ENCODE measurements at regions not wholly inside any gene's neighbourhood (a gene's known extent, or its start where the extent isn't known, plus 50 kb on each side); places are given as distances from the start of the nearest gene placed in this dataset.

GRCh38 chr1:38708701-38709258 is 150.8 kb downstream of the RRAGC start:
- no peak overlapping the region for H2AFZ ChIP-seq (ENCODE audit: low read depth, low read length)
- BruUV-seq (replicated peaks): no TSS peak
- H3K9me3 ChIP-seq (replicated peaks; ENCODE audit: control insufficient read depth, insufficient read depth, low read length): no peaks in the 10 kb centered on the region
- H3K4me2 ChIP-seq (ENCODE audit: insufficient read depth, low read length): no peak overlapping the region
- intact Hi-C loops (cut with micrococcal nuclease): no loop called here
- no peaks in the 10 kb centered on the region for H3K4me1 ChIP-seq (ENCODE audit: control insufficient read depth, extremely low read depth, insufficient read depth, low read length)
- TF ChIP-seq FOS (IDR thresholded peaks at IDR 0.05; ENCODE audit: borderline replicate concordance, insufficient read depth, low read length): no peak
- no peak for TF ChIP-seq POLR2A (IDR thresholded peaks at IDR 0.05; ENCODE audit: low read depth, low read length)
- TF ChIP-seq EZH2 (IDR thresholded peaks at IDR 0.05; ENCODE audit: borderline replicate concordance, low read depth, low read length, severe bottlenecking): no peak
- TF ChIP-seq, protein P1, sequence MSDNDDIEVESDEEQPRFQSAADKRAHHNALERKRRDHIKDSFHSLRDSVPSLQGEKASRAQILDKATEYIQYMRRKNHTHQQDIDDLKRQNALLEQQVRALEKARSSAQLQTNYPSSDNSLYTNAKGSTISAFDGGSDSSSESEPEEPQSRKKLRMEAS (IDR thresholded peaks at IDR 0.05; ENCODE audit: insufficient read depth, insufficient read length): no peak
- TF ChIP-seq, protein P2, sequence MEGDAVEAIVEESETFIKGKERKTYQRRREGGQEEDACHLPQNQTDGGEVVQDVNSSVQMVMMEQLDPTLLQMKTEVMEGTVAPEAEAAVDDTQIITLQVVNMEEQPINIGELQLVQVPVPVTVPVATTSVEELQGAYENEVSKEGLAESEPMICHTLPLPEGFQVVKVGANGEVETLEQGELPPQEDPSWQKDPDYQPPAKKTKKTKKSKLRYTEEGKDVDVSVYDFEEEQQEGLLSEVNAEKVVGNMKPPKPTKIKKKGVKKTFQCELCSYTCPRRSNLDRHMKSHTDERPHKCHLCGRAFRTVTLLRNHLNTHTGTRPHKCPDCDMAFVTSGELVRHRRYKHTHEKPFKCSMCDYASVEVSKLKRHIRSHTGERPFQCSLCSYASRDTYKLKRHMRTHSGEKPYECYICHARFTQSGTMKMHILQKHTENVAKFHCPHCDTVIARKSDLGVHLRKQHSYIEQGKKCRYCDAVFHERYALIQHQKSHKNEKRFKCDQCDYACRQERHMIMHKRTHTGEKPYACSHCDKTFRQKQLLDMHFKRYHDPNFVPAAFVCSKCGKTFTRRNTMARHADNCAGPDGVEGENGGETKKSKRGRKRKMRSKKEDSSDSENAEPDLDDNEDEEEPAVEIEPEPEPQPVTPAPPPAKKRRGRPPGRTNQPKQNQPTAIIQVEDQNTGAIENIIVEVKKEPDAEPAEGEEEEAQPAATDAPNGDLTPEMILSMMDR (IDR thresholded peaks at IDR 0.05; ENCODE audit: extremely low read depth in 1 of 2, insufficient read depth in 1 of 2, low read depth in 1 of 2, low read length in 2 of 2): no peak
- no peak for TF ChIP-seq GATA2 (IDR thresholded peaks at IDR 0.05; ENCODE audit: insufficient read depth, insufficient read length, low read depth, low read length)
- no peak for TF ChIP-seq JUN (IDR thresholded peaks at IDR 0.05; ENCODE audit: borderline replicate concordance, insufficient read depth, insufficient read length, low read depth)
- no peaks in the 10 kb centered on the region for H3K9me1 ChIP-seq (replicated peaks; ENCODE audit: control insufficient read depth, extremely low read depth, insufficient read depth, low read length)
- CTCF ChIA-PET: no interaction called here
- H3K27ac ChIP-seq (ENCODE audit: insufficient read depth, low read depth, low read length): no peak overlapping the region
- POLR2A ChIA-PET: no interaction called here
- H3K79me2 ChIP-seq (ENCODE audit: control insufficient read depth, insufficient read depth, low read length): no peaks in the 10 kb centered on the region
- H3K36me3 ChIP-seq (ENCODE audit: control insufficient read depth in 2 of 2, extremely low read depth in 1 of 2, insufficient read depth in 2 of 2, low read length in 2 of 2): no peaks in the 10 kb centered on the region
- no peak overlapping the region for H3K9ac ChIP-seq (replicated peaks; ENCODE audit: extremely low read depth, insufficient read depth, low read length)
- no peak overlapping the region for H3K4me3 ChIP-seq (replicated peaks in 1 of 3; ENCODE audit: insufficient read depth in 1 of 3, low read depth in 1 of 3, low read length in 3 of 3)
- FAIRE-seq: no peak
- no peak for DNase-seq (ENCODE audit: low read depth, low spot score)
- dilution Hi-C loops (cut with MboI; ENCODE audit: extremely low pct_ligation_motif_present, low sequenced_read_pairs): no loop called here
- peaks cover 0 to 3% of the 10 kb centered on the region in 2 experiments for H3K27me3 ChIP-seq (ENCODE audit: control insufficient read depth in 2 of 2, insufficient read depth in 2 of 2, low read length in 2 of 2)
- H4K20me1 ChIP-seq (replicated peaks; ENCODE audit: control insufficient read depth, extremely low read depth, insufficient read depth, low read length): no peaks in the 10 kb centered on the region
